OCI-M1 (cell line): ENCODE measurements at regions not wholly inside any gene's neighbourhood (a gene's known extent, or its start where the extent isn't known, plus 50 kb on each side); places are given as distances from the start of the nearest gene placed in this dataset.
A peak's percentile ranks its signal among the peaks of the same experiment; 100 is the strongest.

Source experiments
- DNase-seq: peaks from one replicate; lab custom pipeline; 2025; lab: John Stamatoyannopoulos, UW

DNA sequence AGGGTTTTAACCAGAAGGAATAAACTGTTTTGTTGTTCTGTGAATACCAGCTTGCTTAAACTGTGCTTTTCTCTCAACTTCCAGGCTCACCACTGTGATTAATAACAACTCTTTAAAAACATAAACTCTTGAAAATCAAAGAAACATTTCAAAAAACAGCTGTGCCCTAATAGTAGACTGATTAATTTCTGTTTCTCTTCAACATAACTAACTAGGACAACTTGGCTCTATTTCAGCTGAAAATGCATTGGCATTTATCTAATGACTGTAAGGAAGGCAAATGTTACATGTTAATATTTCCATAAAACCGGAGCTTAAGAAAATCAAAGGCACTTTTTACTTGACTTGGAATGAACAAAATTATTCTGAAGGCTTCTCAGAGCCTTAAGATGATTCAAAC lies 656.1 kb upstream of the NEGR1 start:
- DNase-seq = no peak

DNA sequence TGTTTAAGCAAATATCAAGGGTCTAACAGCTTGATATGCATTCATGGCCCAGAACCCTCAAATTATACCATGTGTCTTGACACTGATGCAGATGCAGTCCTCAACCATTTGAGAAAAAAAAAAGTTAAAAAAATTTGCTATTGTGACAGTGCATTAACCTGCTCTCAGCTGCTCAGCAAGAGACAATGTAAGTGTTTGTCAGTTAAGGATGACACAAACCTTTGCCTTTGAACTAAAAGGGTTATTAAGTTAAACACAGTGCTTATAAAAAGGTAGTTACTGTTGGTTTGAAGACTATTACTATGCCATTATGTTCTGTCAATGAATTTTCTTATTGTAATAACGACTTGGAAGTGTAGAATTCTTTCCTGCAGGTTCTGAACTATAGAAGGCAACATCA lies 655.6 kb upstream of the NEGR1 start:
- no peak for DNase-seq

- no peak for DNase-seq
Observed at GRCh38 chr1:72936942-72937341, 654.6 kb upstream of the NEGR1 start.

DNA sequence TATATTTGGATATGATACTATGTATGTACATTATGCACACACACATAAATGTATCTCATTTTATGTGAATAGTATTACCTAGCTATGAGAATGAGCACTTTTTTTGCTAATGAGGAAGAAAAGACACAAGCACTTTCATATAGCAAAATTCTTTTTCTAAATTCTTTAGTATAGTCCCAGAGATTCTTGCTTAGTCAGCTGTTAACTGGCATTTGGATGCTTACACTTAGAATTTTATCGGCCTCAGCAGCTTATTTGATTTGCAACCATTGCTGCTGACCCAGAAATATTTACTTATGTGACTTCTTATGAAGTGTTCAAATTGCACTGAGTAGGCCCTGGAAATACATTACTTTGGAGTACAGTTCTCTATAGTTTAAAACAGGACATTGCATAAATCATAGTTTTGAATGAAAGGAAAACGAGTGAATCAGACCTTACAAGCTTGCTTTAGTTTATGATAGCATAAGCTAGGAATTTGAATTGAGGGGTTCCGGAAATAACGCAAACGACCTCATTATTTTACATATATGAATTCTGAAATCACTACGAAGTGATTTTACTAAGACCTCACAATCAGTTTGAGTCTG lies 653.9 kb upstream of the NEGR1 start:
- no peak for DNase-seq

DNA sequence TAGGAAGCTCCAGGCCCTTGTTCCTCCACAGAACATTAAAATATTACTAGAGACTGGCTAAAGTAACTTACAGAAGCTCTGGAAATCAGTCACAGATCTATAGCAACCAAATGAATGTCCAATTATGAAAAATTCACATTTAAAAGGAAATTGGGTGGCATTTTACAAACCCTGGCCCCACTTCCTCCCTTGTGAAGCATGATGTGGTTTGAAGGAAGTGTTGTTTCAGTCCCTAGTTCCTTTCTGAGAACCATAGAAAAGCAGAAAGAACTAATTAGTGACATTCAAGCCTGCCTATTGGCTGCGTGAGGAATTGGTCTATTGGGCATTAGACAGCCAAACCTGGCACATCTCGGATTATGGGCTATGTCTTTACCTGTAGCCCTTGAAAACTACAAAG lies 649.7 kb upstream of the NEGR1 start:
- DNase-seq = no peak

DNA sequence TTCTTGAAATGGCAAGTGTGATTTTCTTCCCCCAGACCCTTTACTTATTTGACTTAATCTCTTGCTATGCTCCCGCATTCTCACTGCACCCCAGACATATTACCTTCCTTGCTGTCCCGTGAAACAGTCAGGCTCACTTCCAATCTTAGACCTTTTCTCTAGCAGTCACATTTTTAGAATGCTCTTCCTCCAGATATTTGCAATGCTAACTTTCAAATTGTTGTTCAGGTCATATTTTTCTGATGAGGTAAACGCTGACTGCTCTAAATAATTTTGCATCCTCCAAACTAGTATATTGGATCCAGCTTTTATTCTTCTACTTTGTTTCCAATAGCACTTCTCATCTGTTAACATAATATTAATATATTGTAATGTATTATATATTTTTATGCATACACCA lies 648.2 kb upstream of the NEGR1 start:
- DNase-seq = no peak

GRCh38 chr1:72918940-72919339 lies 636.6 kb upstream of the NEGR1 start:
- DNase-seq = no peak

DNA sequence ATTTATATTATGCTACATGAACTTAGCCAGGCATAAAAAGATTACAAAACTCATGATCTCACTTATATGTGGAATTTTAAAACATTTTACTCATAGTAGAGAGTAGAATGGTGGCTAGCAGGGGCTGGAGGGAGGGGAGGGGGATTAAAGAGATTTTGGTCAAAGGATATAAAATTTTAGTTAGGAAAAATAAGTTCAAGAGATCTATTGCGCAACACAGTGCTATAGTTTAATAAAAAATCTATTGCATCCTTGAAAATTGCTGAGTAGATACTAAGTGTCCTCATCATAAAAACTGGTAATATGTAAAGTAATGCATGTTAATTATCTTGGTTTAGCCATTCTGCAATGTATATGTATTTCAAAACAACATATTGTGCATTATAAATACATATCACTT lies 635.6 kb upstream of the NEGR1 start:
- DNase-seq = no peak

GRCh38 chr1:72915581-72915980 lies 633.2 kb upstream of the NEGR1 start:
- DNase-seq = no peak

DNA sequence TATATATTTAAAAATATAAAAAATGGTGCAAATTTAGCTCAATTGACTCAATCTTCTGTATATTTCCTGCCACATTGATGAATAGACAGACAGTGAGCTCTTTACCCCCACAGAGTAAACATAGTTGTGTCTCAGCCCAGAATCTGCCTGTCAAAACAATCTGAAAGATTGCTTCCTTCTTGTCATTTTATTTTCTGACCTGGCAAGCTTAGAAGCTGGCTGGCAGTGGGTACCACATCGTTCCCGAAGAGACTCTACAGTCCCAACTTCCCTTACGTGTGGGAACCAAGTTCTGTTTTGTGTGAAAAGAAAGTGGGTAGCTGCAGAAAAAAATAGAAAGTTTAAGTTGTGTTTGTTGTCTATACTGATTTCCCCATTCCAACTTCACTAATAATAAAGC lies 629.3 kb upstream of the NEGR1 start:
- no peak for DNase-seq

DNA sequence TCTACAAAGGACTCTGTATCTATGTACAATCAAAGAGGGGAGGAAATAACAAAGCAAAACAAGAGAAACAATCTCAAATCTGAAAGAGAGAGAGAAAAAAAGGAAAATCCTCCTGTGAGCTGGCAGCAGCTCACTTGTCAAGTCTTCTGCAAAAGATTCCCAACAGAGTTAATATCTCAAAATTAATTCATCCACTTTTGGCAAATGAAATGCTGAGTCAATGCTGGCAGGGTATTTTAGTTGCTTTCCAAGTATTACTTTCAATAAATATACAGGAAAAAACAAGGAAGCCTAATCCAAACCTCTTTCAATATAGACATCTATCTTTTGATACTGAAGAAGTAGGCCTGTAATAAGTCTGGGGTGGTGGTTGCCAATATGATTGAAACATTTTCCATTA lies 613.9 kb upstream of the NEGR1 start:
- no peak for DNase-seq

DNA sequence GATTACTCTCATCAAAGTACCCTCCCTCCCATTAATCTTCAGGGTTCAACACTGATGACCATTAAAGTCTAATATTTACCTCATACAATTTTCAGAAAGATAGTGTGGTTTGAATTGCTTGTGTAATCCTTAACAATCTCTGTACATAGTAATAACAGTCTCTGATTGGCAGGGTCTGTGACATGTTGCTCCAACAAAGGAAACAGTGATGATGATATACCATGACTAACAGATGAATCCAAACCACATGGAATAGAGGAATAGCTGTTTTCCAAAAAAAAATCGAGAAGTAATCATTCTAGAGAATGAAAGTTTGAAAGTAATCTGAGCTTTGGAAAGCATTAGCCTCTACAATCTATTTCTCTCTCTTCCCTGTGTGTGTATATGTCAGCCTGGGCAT lies 610.1 kb upstream of the NEGR1 start:
- DNase-seq = no peak

DNA sequence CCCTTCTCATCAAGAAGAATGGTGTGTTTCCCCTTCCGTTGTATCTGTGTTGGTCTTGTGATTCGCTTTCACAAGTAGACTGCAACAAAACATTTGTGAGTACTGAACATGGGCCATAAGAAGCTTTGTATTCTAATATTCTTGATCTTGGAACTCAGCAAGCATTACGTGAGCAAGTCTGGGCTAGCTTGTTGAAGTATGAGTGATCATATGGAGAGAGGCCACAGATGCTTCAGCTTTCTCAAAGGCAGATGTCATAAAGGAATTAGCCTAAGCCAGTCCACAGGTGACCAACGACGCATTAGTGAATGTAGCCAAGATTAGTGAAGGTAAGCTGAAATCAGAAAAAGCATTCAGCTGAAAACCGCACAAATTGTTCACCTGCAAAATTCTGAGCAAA lies 609.6 kb upstream of the NEGR1 start:
- DNase-seq = no peak

GRCh38 chr1:72885841-72886240 lies 603.5 kb upstream of the NEGR1 start:
- DNase-seq = no peak

DNA sequence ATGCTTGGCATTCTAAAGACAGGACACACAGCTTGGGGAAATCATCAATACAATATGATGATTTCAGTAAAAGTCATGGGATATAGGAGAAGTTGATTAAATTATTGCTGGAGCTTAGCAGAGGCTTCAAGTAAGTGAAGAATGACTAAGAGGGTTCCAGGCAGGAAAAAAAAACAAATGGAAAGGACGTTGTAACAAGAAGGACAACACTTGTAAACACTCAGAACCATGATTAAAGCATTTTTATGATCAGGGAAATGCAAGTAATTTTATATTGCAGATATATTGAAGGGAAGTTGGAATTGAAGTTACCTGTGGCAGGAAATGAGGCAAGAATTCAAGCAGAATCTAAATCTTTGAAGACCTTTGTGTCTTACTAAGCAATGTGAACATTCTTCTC lies 602.7 kb upstream of the NEGR1 start:
- no peak for DNase-seq

- DNase-seq = no peak
Observed at GRCh38 chr1:72869873-72870272, 587.5 kb upstream of the NEGR1 start.

GRCh38 chr1:72869441-72869840 lies 587.1 kb upstream of the NEGR1 start:
- DNase-seq = no peak

- no peak for DNase-seq
Observed at GRCh38 chr1:72851597-72851996, 569.3 kb upstream of the NEGR1 start.

DNA sequence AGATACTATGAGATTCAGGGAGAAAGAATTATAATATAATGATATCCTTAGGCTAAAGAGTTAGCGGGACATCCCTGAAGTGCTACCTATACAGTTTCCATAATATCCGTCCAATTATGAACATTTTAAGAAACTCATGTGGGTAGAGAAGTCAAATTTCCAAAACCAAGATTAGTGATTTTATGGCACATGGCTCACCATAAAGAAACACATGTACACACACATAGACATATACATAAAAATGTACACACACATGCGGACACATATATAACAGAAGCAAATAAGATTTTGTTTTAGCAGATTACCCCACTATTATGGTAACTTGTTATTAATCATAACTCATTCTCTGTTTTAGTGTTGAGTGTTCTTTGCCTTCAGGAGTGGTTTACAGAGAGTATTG lies 566.7 kb upstream of the NEGR1 start:
- no peak for DNase-seq

DNA sequence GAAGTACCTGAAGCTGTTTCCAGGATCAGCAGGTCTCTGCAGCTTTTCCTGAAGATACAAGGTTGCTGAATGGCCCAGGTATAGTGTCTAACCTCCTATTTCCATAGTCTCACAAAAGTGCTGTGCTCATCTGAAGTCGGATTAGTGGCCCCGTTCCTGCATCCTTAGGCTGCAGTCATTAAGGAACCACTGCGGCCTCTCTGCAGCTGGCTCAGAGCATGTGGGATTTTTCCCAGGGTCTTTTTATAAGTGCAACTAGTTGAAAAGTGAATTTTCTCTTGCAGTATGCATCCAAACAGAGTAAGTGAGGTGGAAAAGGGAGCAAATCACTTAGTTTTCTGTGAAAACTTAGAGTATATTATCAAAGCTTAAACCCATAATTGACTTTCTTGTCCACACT lies 565.3 kb upstream of the NEGR1 start:
- DNase-seq = no peak

DNA sequence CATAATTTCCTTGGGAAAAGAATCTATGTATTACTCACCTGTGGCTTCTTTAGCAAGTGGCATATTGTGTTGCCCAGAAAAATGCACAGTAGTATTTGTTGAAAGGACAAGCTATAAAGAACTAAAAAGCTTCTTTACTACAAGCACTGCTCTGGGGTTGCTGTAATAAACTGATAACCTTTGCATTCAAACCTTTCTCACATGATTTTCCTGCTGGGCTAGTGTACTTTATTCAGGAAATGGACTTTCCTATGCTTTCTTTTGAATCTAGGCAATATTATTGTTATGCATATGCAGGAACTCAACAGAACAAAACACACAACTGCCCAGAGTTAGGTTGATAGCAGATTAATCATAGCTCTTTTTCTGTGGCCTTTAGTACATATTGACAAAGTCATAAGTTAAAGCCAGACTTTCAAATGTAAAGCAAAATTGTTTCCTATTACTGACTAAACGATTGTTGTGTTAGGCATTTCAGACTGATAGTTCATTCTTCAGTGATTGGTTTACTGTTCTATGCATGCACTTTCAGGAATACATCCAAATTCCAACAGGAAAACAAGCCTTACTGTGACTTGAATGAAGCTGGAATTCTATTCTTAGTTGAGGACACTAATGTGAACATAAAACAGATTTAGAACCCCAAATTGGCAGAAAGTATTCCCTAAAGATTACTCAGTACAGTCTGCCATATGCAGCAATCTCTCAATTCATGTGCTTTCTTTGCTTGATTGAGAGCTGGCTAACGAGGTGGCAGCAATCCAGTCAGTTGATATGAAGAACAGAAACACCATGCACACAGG lies 564.3 kb upstream of the NEGR1 start:
- DNase-seq = no peak

GRCh38 chr1:72845981-72846380 lies 563.6 kb upstream of the NEGR1 start:
- no peak for DNase-seq

DNA sequence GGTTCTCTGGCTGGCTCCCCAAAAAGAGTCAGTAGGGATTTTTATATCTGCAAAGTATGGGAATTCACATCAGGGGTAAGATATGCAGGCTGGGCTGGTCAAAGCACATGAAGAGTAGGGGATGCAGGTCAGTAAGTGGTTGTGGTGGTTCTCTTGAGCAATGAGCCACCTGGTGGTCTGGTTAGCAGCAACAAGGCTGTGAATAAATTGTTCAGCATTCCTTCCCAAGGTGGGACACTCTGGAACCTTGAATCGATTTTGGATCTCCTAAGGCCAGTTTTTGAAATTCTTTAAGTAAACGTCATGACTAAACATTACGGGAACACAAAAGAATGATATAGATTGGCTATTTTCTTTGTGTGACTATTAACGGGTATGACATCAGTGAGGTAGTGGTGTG lies 563.0 kb upstream of the NEGR1 start:
- peak; percentile 16 for DNase-seq

DNA sequence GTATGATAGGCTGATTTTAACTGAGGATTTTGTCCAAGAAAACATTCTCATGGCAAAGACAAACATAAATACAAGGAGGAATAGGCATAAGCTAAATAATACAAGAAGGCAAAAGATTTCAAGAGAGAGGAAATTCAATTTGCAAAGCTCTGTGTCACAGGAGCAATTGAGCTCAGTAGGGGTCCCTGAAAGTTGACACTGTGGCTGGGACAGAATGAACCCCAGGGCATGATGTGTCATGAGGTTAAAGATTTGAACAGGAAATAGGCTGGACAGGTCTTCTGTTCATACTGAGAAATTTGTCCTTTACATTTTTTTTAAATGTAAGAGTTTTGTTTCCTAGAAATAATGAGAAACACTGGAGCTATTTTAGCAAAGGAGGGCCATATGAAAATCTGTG lies 555.4 kb upstream of the NEGR1 start:
- DNase-seq = no peak
